MG63 (cell line): ENCODE measurements at regions not wholly inside any gene's neighbourhood (a gene's known extent, or its start where the extent isn't known, plus 50 kb on each side); places are given as distances from the start of the nearest gene placed in this dataset.

Experiments used
- DNase-seq: peaks from one replicate; pipeline ENCODE4 v3.0.0-alpha.2; 2020
- H3K27me3 ChIP-seq: fragments of 250-450 bp; sonication (Bioruptor Pico); 2 replicates; pipeline ENCODE4 v1.5.1; 2020; ENCODE audit warnings: mild to moderate bottlenecking, moderate library complexity
- H3K36me3 ChIP-seq: fragments of 250-450 bp; sonication (Bioruptor Pico); 2 replicates; pipeline ENCODE4 v1.5.1; 2020; ENCODE audit warnings: mild to moderate bottlenecking, moderate library complexity
- H3K4me3 ChIP-seq: fragments of 250-450 bp; sonication (Bioruptor Pico); 2 replicates; pipeline ENCODE4 v1.5.1; 2020; ENCODE audit warnings: mild to moderate bottlenecking, moderate library complexity
- H3K9me3 ChIP-seq: fragments of 250-450 bp; sonication (Bioruptor Pico); 2 replicates; pipeline ENCODE4 v1.5.1; 2020; ENCODE audit warnings: mild to moderate bottlenecking, moderate library complexity

DNA sequence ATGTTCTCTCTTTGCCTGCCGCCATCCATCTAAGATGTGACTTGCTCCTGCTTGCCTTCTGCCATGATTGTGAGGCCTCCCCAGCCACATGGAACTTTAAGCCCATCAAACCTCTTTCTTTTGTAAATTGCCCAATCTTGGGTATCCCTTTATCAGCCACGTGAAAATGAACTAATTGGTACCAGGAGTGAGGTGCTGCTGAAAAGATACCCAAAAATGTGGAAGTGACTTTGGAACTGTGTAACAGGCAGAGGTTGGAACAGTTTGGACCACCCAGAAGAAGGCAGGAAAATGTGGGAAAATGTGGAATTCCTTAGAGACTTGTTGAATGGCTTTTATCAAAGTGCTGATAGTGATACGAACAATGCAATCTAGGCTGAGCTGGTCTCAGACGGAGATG, 694.9 kb downstream of the FRK start:
- Histone ChIP-seq H3K27me3 (no peaks in the 10 kb centered on the region), H3K36me3 (no peaks in the 10 kb centered on the region), H3K9me3 (no peaks in the 10 kb centered on the region), H3K4me3 (no peak overlapping the region)
- DNase-seq = no peak

DNA sequence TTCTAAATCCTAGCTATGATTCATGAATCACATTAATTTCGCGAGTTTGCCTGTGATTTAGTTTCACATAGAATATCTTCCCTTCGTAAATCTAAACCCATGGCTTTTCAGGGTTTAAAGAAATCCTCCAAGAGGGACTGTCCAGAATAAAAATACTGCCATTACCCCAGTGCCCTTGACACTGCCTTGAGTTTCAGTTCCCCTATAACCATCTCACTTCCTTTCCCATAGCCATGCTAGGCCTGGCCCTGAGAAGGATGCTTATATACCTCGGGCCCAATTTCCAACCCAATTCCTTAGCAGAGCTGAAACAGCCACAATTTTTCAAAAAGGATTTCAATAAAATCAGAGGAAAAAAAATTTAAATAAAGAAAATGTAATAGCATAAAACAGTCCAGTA, 697.3 kb downstream of the FRK start:
- Histone ChIP-seq H3K27me3 (no peaks in the 10 kb centered on the region), H3K9me3 (no peaks in the 10 kb centered on the region), H3K4me3 (no peak overlapping the region), H3K36me3 (no peaks in the 10 kb centered on the region)
- no peak for DNase-seq

DNA sequence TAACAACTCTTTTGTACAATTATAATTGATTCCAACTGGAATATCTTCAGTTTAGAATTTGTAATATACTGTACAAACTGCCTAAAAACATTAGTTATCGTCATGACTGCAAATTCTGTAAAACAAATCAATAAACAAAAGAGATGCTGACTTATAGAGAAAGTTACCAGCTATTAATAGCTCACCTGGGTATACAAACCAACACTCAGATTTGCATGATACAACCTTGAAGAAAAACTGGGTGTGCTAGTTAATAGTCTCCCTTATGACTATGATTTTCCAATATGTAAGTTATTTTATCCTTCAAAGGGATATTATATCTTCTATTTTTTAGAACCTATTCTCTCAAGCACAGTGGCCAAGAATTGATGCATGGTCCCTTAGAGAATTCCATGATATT, 698.5 kb downstream of the FRK start:
- no peaks in the 10 kb centered on the region for H3K36me3 ChIP-seq
- no peak overlapping the region for H3K4me3 ChIP-seq
- H3K9me3 ChIP-seq = no peaks in the 10 kb centered on the region
- no peaks in the 10 kb centered on the region for H3K27me3 ChIP-seq
- no peak for DNase-seq

DNA sequence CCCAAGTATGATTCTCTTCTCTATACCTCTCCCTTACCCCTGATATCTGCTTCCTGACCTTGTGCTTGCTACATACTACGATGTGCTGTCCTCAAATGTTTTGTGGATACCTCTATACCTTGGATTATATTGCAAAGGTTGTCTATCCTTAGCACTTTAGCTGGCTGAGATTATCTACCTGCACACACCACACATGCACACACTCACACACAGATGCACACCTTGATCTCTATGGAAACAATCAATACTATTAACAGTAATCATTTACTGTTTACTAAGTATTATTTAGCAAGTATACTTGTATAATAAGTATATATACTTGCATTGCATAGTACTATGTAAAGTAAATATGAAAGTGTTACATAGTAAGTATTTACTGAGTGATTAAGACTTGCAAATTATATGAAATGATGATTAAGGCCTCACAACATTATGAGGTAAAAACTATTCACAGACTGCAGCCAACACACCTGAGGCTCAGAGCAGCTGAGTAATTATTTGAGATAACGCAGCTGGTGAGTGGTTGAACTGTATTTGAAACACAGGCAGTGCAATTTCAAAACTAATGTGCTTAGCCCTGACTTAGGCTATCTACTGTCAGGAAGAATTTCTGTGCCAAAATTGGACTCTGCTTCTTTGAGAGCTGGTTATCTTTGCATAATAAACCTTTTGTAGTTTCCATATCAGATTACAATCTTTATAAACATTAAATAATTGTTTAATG, 699.9 kb downstream of the FRK start:
- no peak for DNase-seq
- H3K4me3 ChIP-seq = no peak overlapping the region
- no peaks in the 10 kb centered on the region for H3K36me3 ChIP-seq
- no peaks in the 10 kb centered on the region for H3K9me3 ChIP-seq
- H3K27me3 ChIP-seq = no peaks in the 10 kb centered on the region

DNA sequence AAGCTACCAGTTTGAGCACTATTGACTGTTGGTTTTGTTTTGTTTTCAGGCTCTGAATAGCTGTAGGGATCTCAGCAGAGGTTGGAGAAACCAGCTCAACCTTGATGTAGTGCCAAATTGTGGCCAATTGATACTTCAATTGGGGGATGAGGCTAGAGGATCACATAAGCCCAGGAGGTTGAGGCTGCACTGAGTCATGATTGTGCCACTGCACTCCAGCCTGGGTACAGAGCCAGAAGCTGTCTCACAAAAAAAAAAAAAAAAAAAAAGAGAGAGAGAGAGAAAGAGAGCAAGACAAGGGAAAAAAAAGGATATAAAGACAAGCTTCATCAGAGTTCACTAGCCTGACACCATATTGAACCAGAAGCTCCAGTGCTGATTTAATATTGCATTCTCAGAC, 702.1 kb downstream of the FRK start:
- Histone ChIP-seq H3K36me3 (no peaks in the 10 kb centered on the region), H3K27me3 (no peaks in the 10 kb centered on the region), H3K4me3 (no peak overlapping the region), H3K9me3 (no peaks in the 10 kb centered on the region)
- peak; percentile 58 for DNase-seq

DNA sequence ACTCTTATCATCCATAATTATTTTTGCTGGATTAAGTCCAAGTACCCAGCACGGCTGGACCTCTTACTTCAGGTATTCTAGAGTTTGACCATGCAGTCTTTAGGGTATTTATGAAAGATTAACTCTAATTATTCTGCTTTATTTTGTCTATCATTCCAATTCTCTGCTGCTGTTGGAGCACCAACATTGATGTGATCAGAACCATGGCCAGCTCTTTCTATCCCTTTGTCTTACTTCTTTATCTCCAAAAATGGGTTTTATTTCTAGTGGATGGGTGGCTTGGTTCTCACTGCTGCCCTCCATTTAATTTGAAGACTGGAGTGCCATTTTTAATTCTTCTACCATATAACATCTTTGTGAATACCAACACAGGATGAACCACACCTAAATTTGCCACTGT, 704.3 kb downstream of the FRK start:
- no peaks in the 10 kb centered on the region for H3K36me3 ChIP-seq
- DNase-seq = no peak
- H3K4me3 ChIP-seq = no peak overlapping the region
- no peaks in the 10 kb centered on the region for H3K9me3 ChIP-seq
- no peaks in the 10 kb centered on the region for H3K27me3 ChIP-seq

DNA sequence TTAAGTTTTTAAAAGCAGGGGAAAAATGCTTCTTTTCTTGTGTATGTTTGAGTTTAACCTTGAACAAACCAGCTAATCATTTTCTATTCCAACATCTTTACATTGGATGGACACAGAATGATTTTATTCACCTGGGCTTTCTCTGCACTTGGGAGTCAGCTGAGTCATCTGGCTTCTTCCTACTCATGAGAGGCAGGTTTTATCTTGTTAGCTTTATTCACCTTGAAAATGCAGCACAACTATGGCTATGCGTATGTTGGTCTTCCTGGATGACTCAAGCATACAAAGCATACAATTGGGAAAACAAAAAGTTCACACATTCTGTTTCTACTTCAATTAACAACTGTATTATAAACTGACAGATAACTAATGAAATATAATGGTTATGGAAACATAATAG, 737.7 kb downstream of the FRK start:
- Histone ChIP-seq H3K9me3 (no peaks in the 10 kb centered on the region), H3K27me3 (no peaks in the 10 kb centered on the region)

DNA sequence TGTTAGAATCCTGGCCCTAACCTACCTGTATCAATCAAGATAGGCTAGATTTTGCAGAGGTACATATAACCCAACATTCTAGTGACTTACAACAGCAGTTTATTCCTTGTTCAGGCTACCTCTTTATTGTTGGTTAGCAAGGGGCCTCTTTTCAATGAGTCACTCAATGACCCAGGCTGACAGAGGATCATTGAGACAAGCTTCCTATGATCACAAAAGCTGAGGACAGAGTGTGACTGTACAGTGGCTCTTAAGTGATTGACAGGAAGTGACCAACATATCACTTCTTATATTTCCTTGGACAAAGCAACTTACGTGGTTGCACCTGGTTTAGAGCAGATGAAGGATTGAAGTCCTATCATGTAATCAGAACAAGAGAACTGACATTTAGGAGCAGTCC, 740.9 kb downstream of the FRK start:
- Histone ChIP-seq H3K9me3 (no peaks in the 10 kb centered on the region), H3K27me3 (no peaks in the 10 kb centered on the region), H3K36me3 (no peaks in the 10 kb centered on the region), H3K4me3 (no peak overlapping the region)
- DNase-seq = no peak

More for the DNA sequence above, 737.7 kb downstream of the FRK start:
- Histone ChIP-seq H3K4me3 (no peak overlapping the region), H3K36me3 (no peaks in the 10 kb centered on the region)
- no peak for DNase-seq

DNA sequence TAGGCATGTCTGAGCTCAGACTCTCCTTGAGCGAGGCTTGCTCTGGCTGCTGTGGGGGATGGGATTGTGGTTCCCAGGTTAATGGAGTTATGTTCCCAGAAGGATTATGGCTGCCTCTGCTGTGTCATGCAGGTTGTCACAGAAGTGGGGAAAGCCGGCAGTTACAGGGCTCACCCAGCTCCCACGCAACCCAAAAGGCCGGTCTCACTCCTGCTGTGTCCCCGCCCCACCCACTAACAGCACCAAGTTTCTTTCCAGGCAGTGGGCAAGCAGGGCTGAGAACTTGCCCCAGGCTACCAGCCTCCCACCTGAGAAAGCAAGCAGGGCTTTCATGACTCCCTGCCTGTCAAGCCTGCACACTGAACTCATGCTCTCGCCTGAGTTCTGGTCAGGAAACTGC, 750.5 kb downstream of the FRK start:
- Histone ChIP-seq H3K4me3 (no peak overlapping the region), H3K36me3 (no peaks in the 10 kb centered on the region), H3K27me3 (no peaks in the 10 kb centered on the region), H3K9me3 (no peaks in the 10 kb centered on the region)
- no peak for DNase-seq

DNA sequence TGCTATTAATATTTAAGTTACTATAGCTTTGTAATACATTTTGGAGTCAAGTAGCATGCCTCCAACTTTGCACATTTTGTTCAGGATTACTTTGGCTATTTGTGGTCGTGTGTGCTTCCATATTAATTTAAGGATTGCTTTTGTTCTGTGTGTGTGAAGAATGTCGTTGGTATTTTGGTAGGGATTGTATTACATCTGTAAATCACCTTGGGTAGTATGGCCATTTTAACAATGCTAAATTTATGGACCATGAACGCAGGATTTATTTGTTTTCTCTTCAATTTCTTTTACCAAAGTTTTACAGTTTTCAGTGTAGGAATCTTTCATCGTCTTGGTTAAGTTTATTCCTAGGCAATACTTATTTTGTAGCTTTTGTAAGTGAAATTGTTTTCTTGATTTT, 758.0 kb downstream of the FRK start:
- Histone ChIP-seq H3K9me3 (no peaks in the 10 kb centered on the region), H3K4me3 (no peak overlapping the region), H3K36me3 (no peaks in the 10 kb centered on the region), H3K27me3 (no peaks in the 10 kb centered on the region)
- DNase-seq = no peak

DNA sequence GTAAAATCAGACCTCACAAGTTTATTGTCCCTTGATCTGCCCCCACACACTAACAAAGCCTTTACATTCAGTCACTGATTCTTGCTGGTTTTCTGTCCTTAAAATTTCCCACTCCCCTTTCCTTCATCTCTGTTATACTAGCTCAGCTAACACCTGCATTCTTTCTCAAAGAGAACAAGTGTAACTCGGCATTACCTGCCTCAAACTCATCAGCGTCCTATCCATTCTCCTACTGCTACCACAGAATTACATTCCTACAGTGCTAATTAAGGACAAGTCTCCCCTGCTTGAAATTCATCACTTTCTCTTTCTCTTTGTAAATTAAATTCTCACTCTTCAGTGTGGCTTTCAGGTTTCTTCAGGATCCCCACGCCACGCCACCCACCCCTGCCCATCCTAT, 773.2 kb downstream of the FRK start:
- Histone ChIP-seq H3K36me3 (no peaks in the 10 kb centered on the region), H3K4me3 (no peak overlapping the region), H3K27me3 (no peaks in the 10 kb centered on the region), H3K9me3 (no peaks in the 10 kb centered on the region)
- no peak for DNase-seq

DNA sequence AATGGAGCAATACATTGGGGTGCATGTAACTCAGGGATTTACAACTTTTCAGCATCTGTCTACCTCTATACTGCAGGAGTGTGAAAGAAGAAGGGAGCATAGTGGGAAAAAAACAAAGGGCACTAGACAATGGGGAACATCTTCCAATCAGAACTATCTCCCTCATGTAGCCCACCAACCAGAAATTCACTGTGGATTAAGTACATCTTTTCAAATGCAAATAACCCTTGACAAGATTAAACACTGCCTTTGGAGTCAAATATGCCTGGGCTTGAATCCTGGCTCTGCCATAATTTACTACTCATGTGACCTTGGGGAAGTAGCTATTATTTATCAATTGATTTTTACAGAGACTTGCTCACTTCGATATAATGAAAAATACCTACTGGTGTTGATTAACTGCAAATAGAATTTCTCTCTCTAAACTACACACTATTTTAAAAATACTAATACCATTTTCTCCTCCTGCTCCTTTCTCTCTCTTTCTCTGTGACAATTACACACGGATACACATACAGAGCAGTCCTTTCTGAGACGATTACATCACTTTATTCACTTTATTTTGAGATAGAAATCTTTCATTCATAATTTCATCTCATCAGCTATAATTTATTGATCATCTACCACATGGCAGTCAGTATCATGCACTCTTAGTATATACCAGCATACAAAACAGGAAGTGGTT, 783.7 kb downstream of the FRK start:
- no peaks in the 10 kb centered on the region for H3K9me3 ChIP-seq
- no peaks in the 10 kb centered on the region for H3K27me3 ChIP-seq
- DNase-seq = no peak
- H3K36me3 ChIP-seq = no peaks in the 10 kb centered on the region
- H3K4me3 ChIP-seq = no peak overlapping the region

DNA sequence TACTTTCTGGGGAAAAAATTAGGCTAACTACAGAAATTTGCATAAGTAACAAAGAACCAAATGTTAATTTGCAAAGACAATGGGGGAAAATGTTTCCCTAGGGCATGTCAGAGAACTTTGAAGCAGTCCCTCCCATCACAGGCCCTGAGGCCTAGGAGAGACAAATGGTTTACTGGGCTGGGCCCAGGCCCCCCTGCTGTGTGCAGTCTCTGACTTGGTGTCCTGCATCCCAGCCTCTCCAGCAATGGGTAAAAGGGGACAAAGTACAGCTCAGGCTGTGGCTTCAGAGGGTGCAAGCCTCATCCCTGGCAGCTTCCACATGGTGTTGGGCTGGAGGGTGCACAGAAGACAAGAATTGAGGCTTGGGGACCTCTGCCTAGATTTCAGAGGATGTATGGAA, 788.4 kb downstream of the FRK start:
- no peak for DNase-seq
- no peak overlapping the region for H3K4me3 ChIP-seq
- H3K9me3 ChIP-seq = no peaks in the 10 kb centered on the region
- no peaks in the 10 kb centered on the region for H3K36me3 ChIP-seq
- no peaks in the 10 kb centered on the region for H3K27me3 ChIP-seq

DNA sequence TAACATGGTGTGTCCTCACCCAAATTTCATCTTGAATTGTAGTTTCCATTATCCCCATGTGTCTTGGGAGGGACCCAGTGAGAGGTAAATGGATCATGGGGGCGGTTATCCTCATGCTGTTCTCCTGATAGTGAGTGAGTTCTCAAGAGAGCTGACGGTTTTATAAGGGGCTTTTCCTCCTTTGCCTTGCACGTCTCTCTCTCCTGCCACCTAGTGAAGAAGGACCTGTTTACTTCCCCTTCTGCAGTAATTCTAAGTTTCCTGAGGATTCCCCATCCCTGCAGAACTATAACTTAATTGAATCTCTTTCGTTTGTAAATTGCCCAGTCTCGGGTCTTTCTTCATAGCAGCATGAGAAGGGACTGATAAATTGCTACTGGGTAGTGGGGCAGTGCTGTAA, 789.3 kb downstream of the FRK start:
- Histone ChIP-seq H3K9me3 (no peaks in the 10 kb centered on the region), H3K36me3 (no peaks in the 10 kb centered on the region), H3K27me3 (no peaks in the 10 kb centered on the region), H3K4me3 (no peak overlapping the region)
- DNase-seq = no peak

DNA sequence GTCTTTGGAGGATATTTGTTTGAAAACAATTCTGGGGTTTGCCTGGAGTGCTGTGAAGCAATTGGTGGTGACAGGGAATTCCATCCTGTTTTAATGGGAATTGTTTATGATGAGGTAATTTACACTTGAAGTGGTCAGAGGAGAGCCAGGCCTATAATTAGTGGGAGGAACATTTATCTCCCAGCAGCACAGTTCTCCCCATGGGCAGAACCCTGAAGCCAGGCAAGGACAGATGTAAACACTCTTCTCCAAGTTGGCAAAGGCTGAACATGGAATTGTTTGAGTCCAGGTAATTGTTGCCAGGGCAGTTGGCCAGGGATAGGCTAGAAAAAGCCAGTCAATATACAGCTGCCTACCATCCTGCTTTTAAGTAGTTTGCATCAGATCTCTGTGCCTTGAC, 789.7 kb downstream of the FRK start:
- H3K27me3 ChIP-seq = no peaks in the 10 kb centered on the region
- no peaks in the 10 kb centered on the region for H3K36me3 ChIP-seq

DNA sequence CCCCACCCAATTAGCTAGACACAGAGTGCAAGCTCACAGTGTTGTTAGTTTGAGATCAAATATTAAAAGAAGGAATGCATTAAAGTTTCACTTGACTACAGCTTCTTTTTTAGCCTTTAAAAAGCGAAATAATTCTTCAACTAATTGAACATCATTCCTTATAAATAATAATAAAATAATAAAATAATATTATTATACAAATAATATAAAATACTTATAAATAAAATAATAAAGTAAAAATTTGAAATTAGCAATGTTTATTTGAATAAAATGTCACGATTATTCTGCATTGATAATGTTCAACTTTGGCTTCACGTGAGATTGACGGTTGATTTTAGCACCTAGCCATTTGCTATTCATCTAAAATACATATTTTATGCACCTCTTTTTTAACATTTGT, 819.3 kb downstream of the FRK start:
- no peak overlapping the region for H3K4me3 ChIP-seq
- no peaks in the 10 kb centered on the region for H3K27me3 ChIP-seq
- no peaks in the 10 kb centered on the region for H3K36me3 ChIP-seq
- DNase-seq = no peak
- no peaks in the 10 kb centered on the region for H3K9me3 ChIP-seq

More for the DNA sequence above, 789.7 kb downstream of the FRK start:
- Histone ChIP-seq H3K4me3 (no peak overlapping the region), H3K9me3 (no peaks in the 10 kb centered on the region)
- peak; percentile 6 for DNase-seq

DNA sequence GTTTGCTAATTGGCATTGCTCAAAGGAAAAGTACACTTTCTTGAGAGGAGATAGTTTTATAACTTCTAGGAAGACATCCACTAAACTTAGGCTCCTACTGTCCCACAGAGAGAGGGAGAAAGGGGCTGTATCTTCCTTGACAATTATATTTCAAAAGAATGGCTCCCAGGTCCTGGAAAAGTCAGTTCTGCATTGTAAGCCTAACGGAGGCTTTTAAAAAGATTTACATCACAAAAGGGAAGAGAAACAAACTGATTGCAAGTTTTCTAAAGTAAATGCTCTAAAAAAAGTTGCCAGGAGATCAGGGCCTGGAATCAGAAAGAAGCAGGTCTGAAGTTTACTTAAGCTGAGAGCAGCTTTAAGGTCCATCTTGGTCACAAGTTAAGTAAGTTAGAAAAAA, 839.5 kb downstream of the FRK start:
- H3K9me3 ChIP-seq = no peaks in the 10 kb centered on the region
- DNase-seq = no peak
- H3K4me3 ChIP-seq = no peak overlapping the region
- H3K36me3 ChIP-seq = no peaks in the 10 kb centered on the region
- H3K27me3 ChIP-seq = no peaks in the 10 kb centered on the region

DNA sequence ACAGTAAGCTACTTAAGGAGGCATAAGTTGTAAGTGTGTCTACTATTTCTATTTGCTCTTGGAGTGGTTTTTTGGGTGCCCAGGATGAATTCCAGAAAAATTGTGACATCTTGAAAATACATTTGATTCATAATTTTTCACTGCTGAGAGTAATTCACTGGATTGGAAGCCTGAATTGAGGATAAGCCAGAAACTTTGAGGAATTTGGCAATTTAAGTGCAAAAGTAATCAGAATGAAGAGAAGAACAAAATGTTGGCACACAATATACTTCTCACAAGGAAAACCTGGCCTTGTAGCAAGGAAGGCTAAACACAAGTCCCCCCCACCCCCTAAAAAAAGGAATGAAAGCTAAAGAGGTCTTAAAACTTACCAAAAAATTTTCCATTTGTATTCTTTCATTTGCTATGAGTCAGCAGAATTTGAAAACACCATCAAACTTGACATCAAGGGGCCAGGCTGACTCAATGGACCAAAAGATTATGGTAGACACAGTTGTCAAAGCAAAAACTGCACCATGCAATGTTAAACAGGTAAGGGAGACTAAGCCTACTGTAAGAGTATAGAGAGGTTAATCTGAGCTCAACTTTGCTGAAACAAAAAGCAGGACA, 840.0 kb downstream of the FRK start:
- no peak for DNase-seq
- no peaks in the 10 kb centered on the region for H3K27me3 ChIP-seq
- no peak overlapping the region for H3K4me3 ChIP-seq
- no peaks in the 10 kb centered on the region for H3K36me3 ChIP-seq
- no peaks in the 10 kb centered on the region for H3K9me3 ChIP-seq
